ENCODE measurements at regions not wholly inside any gene's neighbourhood (a gene's known extent, or its start where the extent isn't known, plus 50 kb on each side); places are given as distances from the start of the nearest gene placed in this dataset.

DNA sequence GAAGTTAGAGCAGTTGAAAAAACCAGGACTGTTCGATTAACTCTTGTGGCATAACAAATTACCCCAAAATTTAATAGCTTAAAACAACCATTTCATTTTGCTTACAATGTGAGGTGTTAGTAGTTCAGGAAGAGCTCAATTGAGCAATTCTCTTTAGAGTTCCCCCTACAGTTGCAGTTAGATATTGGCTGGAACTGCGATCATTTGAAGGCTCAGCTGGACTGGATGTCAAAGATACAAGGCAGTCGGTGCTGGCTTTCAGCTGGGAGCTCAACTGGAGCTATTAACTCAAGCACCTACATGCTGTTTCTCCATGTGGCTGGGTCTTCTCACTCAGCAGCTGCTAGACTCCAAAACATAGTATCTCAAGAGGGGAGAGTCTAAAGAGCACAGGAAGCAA, 96.0 kb upstream of the LOC128125822 start:
- no peaks in the 10 kb centered on the region for H3K9me3 Mint-ChIP-seq (ENCODE audit: low read depth)
- peaks cover 15% of the 10 kb centered on the region for H3K27me3 Mint-ChIP-seq
- no peaks in the 10 kb centered on the region for H3K36me3 Mint-ChIP-seq
- H3K27ac Mint-ChIP-seq: no peak overlapping the region
- ATAC-seq (no peak), DNase-seq (no peak)
- no peak overlapping the region for H3K4me3 Mint-ChIP-seq
- H3K4me1 Mint-ChIP-seq: no peaks in the 10 kb centered on the region
- CTCF ChIA-PET: no interaction called here

DNA sequence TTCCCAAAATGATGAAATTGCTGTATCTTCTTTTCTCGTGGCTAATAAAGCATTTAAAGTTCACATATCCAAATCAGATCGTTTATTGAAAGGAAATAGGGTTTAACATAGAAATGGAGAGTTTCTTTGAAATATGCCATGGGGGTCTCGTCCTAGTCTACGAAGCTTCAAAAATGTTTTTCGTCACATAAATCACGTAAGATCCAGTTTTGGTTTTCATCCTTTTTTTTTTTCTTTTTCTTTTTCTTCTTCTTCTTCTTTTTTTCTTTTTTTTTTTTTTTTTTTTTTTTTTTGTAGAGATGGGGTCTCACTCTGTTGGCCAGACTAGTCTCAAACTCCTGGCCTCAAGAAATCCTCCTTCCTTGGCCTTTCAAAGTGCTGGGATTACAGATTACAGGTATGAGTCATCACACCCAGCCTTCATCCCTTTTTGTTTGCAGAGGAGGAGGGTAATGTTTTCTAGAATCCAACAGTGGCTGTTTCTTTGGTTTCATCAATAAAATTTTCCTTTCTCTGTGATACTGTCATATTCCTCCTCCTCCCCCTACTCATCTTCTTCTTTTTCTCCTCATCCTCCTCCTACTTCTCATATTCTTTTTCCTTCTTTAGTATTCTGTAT, 94.7 kb upstream of the LOC128125822 start:
- H3K9me3 Mint-ChIP-seq (ENCODE audit: low read depth): no peaks in the 10 kb centered on the region
- no peak overlapping the region for H3K27ac Mint-ChIP-seq
- peaks cover 15% of the 10 kb centered on the region for H3K27me3 Mint-ChIP-seq
- H3K4me3 Mint-ChIP-seq: no peak overlapping the region
- ATAC-seq: no peak
- H3K36me3 Mint-ChIP-seq: no peaks in the 10 kb centered on the region
- no peak for DNase-seq
- no peaks in the 10 kb centered on the region for H3K4me1 Mint-ChIP-seq
- CTCF ChIA-PET: interaction anchor here (0.6 to 0.7 kb wide), 2 partner anchors 97 to 1623 kb away, joined by 3 to 4 read pairs; no protein-coding TSS in a partner anchor

DNA sequence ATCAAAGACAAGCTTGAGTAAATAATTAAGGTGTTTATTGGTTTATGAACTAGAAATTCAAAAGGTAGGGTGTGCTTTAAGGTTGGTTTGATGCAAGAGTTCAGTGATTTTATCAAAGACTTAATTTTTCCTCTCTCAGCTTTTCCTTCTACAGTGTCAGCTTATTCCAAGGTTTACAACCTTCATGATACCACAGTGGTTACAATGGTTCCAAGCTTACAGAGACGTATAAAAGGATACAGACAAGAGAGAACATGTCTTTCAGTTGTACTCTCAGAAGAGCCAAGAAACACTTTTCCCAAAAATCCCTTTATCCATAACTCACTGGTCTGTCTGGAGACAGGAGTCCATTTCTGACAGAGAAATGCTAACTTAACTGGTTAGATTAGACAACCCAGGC, 93.5 kb upstream of the LOC128125822 start:
- ATAC-seq (no peak), DNase-seq (no peak)
- no peaks in the 10 kb centered on the region for H3K36me3 Mint-ChIP-seq
- no peaks in the 10 kb centered on the region for H3K9me3 Mint-ChIP-seq (ENCODE audit: low read depth)
- CTCF ChIA-PET: no interaction called here
- H3K27ac Mint-ChIP-seq: no peak overlapping the region
- H3K27me3 Mint-ChIP-seq: peaks cover 16% of the 10 kb centered on the region
- no peak overlapping the region for H3K4me3 Mint-ChIP-seq
- no peaks in the 10 kb centered on the region for H3K4me1 Mint-ChIP-seq

DNA sequence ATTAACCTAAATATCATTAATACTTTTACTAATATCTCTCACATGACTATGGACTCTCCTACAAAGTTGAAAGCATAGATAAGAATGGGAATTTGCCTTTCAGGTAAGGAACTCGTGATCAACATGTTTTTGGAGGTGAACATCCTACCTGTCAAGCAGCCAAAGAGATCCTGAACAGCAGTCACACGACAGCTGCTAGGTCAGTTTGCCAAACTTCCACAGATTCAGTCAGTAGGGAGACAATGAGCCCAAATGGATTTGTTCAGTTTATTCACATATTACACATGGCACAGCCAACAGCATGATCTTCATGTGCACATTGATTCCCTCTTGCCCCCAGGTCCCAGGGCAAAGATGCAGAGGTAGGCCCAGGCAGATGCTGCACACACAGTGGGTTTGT, 86.1 kb upstream of the LOC128125822 start:
- no peak overlapping the region for H3K27ac Mint-ChIP-seq
- H3K36me3 Mint-ChIP-seq: no peaks in the 10 kb centered on the region
- no peaks in the 10 kb centered on the region for H3K4me1 Mint-ChIP-seq
- peaks cover 13% of the 10 kb centered on the region for H3K27me3 Mint-ChIP-seq
- no peaks in the 10 kb centered on the region for H3K9me3 Mint-ChIP-seq (ENCODE audit: low read depth)
- H3K4me3 Mint-ChIP-seq: no peak overlapping the region
- CTCF ChIA-PET: interaction anchor here (1.4 to 1.7 kb wide), 2 partner anchors 32 to 88 kb away, joined by 3 read pairs; no protein-coding TSS in a partner anchor
- DNase-seq: no peak
- ATAC-seq: no peak

DNA sequence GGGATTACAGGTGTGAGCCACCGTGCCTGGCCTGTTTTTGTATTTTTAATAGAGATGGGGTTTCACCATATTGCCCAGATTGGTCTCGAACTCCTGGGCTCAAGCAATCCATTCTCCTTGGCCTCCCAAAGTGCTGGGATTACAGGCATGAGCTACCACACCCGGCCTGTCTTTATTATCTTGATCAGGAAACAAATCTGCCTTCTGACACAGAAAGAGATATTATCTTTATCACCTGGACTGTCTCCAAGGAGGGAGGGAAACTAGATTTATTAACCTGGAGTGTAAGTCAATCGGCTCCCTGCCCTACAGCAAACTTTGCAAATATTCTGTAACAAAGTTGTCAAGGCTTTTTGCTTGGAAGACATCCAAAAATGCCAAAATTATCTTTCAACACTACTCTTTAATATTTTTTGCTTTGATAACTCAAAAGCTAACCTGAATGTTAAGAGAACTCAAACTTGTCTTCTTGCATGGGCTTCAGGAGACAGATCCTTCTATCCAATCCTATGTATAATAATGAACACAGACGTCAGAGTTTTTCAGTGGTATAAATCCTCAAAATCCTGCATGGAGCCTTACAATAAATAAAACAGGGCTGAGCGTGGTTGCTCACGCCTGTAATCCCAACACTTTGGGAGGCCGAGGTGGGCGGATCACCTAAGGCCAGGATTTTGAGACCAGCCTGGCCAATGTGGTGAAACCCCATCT, 85.0 kb upstream of the LOC128125822 start:
- CTCF ChIA-PET: interaction anchor here (1.7 kb wide), 1 partner anchor 33 kb away, joined by 3 read pairs; no protein-coding TSS in a partner anchor
- DNase-seq (no peak), ATAC-seq (no peak)
- Mint-ChIP-seq H3K27ac (no peak overlapping the region), H3K4me1 (no peaks in the 10 kb centered on the region), H3K9me3 (ENCODE audit: low read depth) (no peaks in the 10 kb centered on the region), H3K36me3 (no peaks in the 10 kb centered on the region), H3K4me3 (no peak overlapping the region), H3K27me3 (peaks cover 16% of the 10 kb centered on the region)

DNA sequence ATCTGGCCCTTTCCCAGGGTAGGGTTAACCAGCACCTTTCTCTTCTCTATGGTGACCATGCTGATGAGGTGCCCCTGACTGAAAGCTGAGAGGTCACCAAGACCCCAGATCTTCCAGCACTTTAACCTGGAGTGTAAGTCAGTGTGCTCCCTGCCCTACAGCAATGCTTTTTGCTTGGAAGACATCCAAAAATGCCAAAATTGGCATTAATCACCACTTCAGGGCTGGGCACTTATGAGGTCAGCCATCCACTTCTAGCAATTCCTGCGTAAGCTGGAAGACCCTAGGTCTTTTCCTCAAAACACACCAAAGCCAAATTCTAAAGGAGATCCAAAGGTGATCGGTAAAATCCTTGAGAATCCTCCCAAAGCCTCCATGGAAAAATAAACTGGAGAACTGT, 81.2 kb upstream of the LOC128125822 start:
- H3K36me3 Mint-ChIP-seq: no peaks in the 10 kb centered on the region

DNA sequence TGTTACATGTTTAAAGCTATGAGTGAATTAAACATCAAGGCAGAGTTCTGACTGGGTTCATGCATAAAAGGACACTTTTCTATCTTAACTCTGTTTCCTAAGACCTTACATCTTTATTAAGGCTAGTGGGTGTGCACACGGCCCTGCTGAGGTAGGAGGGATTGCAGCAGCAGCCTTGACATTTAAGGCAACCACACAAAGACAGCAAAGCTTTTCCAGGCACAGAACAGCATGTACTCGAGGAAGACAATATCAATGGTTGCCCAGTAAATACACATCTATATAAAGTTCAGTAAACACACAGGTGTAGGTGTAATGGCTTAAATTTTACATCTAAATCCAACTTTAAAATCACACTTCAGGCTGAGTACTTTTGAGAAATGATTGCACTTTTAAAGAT, 79.8 kb upstream of the LOC128125822 start:
- H3K36me3 Mint-ChIP-seq: no peaks in the 10 kb centered on the region
- DNase-seq (no peak), ATAC-seq (no peak)
- no peaks in the 10 kb centered on the region for H3K4me1 Mint-ChIP-seq
- no peaks in the 10 kb centered on the region for H3K9me3 Mint-ChIP-seq (ENCODE audit: low read depth)
- no peak overlapping the region for H3K4me3 Mint-ChIP-seq
- peaks cover 17% of the 10 kb centered on the region for H3K27me3 Mint-ChIP-seq
- H3K27ac Mint-ChIP-seq: no peak overlapping the region
- CTCF ChIA-PET: no interaction called here

More for the DNA sequence above, 81.2 kb upstream of the LOC128125822 start:
- no peak for ATAC-seq
- Mint-ChIP-seq H3K9me3 (ENCODE audit: low read depth) (no peaks in the 10 kb centered on the region), H3K27me3 (peaks cover 18% of the 10 kb centered on the region), H3K4me1 (no peaks in the 10 kb centered on the region), H3K4me3 (no peak overlapping the region), H3K27ac (no peak overlapping the region)
- DNase-seq: no peak
- CTCF ChIA-PET: no interaction called here

DNA sequence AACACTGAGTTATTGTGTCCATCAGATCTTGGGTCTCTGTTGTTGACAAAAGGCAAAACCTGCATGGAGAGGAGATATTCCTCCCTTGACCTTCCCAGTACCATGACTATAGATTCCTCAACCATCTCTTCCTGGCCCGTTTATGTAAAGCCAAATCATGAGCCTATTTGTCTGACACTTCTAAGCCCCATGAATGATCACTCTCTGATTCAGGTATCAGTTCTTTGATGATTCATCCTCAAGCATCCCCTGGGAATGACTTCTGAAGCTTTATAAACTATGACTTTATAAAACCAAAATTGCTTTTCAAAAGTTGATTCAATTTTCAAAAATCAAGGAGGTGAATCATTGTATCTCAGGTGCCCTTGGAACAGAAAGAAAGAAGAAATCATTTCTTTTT, 78.7 kb upstream of the LOC128125822 start:
- no peaks in the 10 kb centered on the region for H3K9me3 Mint-ChIP-seq (ENCODE audit: low read depth)
- DNase-seq (no peak), ATAC-seq (no peak)
- H3K4me1 Mint-ChIP-seq: no peaks in the 10 kb centered on the region
- CTCF ChIA-PET: interaction anchor here (0.7 to 0.8 kb wide), 2 partner anchors 9 to 33 kb away, joined by 3 read pairs; no protein-coding TSS in a partner anchor
- H3K4me3 Mint-ChIP-seq: no peak overlapping the region
- H3K27me3 Mint-ChIP-seq: peaks cover 23% of the 10 kb centered on the region
- H3K27ac Mint-ChIP-seq: no peak overlapping the region
- H3K36me3 Mint-ChIP-seq: no peaks in the 10 kb centered on the region

DNA sequence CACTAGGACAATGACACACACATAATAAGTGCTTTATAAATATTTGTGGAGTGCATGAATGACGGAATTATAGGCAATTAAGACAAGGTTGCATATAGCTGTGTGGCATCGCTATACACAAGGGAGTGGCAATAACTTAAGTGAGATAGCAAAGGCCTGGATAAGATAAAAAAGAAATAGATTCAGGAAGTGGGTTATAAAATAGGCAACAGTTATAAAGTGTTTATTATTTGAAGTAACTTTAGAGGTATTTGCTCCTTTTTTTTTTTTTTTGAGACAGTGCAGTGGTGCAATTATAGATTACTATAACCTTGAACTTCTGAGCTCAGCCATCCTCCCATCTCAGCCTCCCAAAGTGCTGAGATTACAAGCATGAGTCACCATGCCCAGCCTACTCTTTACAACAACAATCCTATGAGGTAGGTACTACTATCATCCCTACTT, 75.9 kb upstream of the LOC128125822 start:
- DNase-seq: no peak
- no peak for ATAC-seq
- no peaks in the 10 kb centered on the region for H3K9me3 Mint-ChIP-seq (ENCODE audit: low read depth)
- H3K4me3 Mint-ChIP-seq: no peak overlapping the region
- no peak overlapping the region for H3K27ac Mint-ChIP-seq
- no peaks in the 10 kb centered on the region for H3K36me3 Mint-ChIP-seq
- H3K27me3 Mint-ChIP-seq: peaks cover 20% of the 10 kb centered on the region
- CTCF ChIA-PET: no interaction called here
- H3K4me1 Mint-ChIP-seq: no peaks in the 10 kb centered on the region

DNA sequence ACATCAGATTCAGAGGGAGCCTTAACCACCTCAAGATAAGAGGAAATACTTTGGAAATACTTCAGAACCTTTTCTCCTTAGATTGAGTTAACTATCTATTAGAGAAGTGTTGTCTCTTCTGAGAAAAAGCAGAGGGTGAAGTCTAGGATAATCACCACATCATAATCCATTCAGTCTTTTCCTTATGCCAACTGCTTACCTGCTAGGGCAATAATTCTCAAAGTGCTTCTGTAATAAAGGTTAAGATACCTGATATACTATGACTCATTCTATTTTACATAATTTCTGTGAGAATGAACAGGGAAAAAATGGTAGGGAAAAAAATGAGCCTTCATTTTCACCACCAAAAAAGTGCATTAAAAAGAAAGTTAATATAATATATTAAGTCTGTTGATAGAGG, 70.1 kb upstream of the LOC128125822 start:
- peaks cover 19% of the 10 kb centered on the region for H3K27me3 Mint-ChIP-seq
- ATAC-seq: no peak
- peaks cover 6% of the 10 kb centered on the region for H3K4me1 Mint-ChIP-seq
- no peak overlapping the region for H3K4me3 Mint-ChIP-seq
- DNase-seq: no peak
- CTCF ChIA-PET: interaction anchor here (1.0 kb wide), 1 partner anchor 22 kb away, joined by 3 read pairs; no protein-coding TSS in a partner anchor
- H3K27ac Mint-ChIP-seq: no peak overlapping the region
- no peaks in the 10 kb centered on the region for H3K36me3 Mint-ChIP-seq
- no peaks in the 10 kb centered on the region for H3K9me3 Mint-ChIP-seq (ENCODE audit: low read depth)

DNA sequence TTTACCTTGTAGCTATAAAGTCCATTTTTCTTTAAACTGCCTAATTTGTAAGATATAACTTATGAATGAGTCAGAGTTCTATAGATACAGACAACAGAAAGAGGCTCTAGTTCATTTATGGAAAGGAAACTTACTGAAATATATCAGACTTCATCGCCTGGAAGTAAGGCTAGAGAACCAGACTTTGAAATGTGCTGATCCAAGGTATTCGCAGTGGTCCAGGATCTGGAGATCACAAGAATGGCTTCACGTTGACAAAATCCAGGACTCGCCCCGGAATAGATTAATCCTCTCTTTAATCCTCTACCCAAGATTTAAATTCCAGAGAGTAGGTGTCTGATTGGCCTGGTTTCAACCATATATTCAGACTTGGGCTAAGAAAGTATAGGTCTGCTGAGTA, 69.1 kb upstream of the LOC128125822 start:
- DNase-seq (no peak), ATAC-seq (no peak)
- H3K4me1 Mint-ChIP-seq: peaks cover 6% of the 10 kb centered on the region
- H3K36me3 Mint-ChIP-seq: no peaks in the 10 kb centered on the region
- no peak overlapping the region for H3K27ac Mint-ChIP-seq
- CTCF ChIA-PET: interaction anchor here (0.7 kb wide), 1 partner anchor 9 kb away, joined by 3 read pairs; no protein-coding TSS in a partner anchor
- H3K9me3 Mint-ChIP-seq (ENCODE audit: low read depth): no peaks in the 10 kb centered on the region
- H3K4me3 Mint-ChIP-seq: no peak overlapping the region
- peaks cover 21% of the 10 kb centered on the region for H3K27me3 Mint-ChIP-seq

DNA sequence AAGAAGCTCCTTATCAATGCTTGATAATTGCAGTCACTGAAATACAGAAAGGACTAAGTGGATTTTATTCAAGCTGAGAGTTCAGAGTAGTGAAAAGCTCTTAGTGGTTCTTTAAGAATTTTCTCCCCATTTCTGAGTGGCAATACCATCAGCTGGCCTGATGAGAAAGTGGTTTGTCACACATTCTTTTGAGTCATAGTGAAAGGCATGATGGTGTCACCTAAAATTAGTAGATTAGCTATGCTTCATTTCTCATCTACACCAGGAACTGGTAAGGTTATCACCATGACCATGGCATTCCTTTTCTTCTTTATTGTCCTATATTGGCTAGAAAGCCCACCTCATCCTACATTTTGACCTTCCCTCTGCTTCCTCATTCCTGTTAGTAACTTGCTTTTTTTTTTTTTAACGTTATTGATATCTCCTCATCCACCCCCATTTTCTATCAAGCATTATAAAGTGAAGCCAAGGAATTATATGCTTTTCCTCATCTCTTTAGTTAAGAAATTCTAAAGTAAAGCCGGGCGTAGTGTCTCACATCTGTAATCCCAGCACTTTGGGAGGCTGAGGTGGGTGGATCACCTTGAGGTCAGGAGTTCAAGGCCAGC, 67.4 kb upstream of the LOC128125822 start:
- CTCF ChIA-PET: interaction anchor here (1.5 kb wide), 1 partner anchor 69 kb away, joined by 7 read pairs; no protein-coding TSS in a partner anchor
- peak; percentile 82 for ATAC-seq
- no peak overlapping the region for H3K4me3 Mint-ChIP-seq
- H3K27me3 Mint-ChIP-seq: peaks cover 15% of the 10 kb centered on the region
- DNase-seq: no peak
- H3K4me1 Mint-ChIP-seq: peaks cover 6% of the 10 kb centered on the region
- no peaks in the 10 kb centered on the region for H3K36me3 Mint-ChIP-seq
- H3K9me3 Mint-ChIP-seq (ENCODE audit: low read depth): no peaks in the 10 kb centered on the region
- no peak overlapping the region for H3K27ac Mint-ChIP-seq

DNA sequence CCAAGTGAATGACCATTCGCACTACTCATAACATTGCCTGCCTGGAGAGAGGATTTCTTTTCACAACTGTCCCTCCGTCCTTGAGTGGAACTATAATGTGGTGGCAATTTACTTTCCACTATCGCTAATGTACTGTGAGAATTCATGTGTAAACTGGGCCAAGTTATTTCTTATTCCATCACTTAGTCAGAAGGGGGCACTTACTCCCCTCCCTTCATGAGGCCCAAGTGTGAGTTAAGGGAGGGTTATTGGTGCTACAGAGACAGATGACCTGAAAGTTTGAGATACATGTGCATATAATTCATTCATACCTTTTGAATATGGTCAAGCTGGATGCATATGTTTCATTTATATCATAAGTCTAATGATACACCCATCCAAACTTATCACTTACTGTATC, 65.2 kb upstream of the LOC128125822 start:
- DNase-seq (no peak), ATAC-seq (peak; percentile 30)
- peaks cover 14% of the 10 kb centered on the region for H3K27me3 Mint-ChIP-seq
- CTCF ChIA-PET: no interaction called here
- H3K36me3 Mint-ChIP-seq: no peaks in the 10 kb centered on the region
- H3K4me3 Mint-ChIP-seq: no peak overlapping the region
- no peak overlapping the region for H3K27ac Mint-ChIP-seq
- H3K4me1 Mint-ChIP-seq: peaks cover 6% of the 10 kb centered on the region
- H3K9me3 Mint-ChIP-seq (ENCODE audit: low read depth): no peaks in the 10 kb centered on the region

All from activated CD8-positive, alpha-beta memory T cell treated with anti-CD3 and anti-CD28 coated beads, Interleukin-2, amount 10 ng/mL, durations not matched to agents 7 days and 5 days (primary cell).